GM18511 (cell line): ENCODE measurements at regions not wholly inside any gene's neighbourhood (a gene's known extent, or its start where the extent isn't known, plus 50 kb on each side); places are given as distances from the start of the nearest gene placed in this dataset.
A peak's percentile ranks its signal among the peaks of the same experiment; 100 is the strongest.

Experiments
- ATAC-seq: cut with Tn5 transposase; IDR thresholded peaks from one replicate; pipeline ENCODE4 v1.9.1; 2021; ENCODE audit warnings: mild to moderate bottlenecking, moderate library complexity; ENCODE audit not compliant: unreplicated experiment

- no peak for ATAC-seq
Observed at GRCh38 chr14:71482671-71483070, 449.6 kb upstream of the RGS6 start.

- no peak for ATAC-seq
Observed at GRCh38 chr14:71483154-71483553, 449.1 kb upstream of the RGS6 start.

- ATAC-seq: no peak
Observed at GRCh38 chr14:71485833-71486232, 446.4 kb upstream of the RGS6 start.

- ATAC-seq: no peak
Observed at GRCh38 chr14:71486279-71486678, 445.9 kb upstream of the RGS6 start.

GRCh38 chr14:71487449-71487848, 444.8 kb upstream of the RGS6 start:
- no peak for ATAC-seq

GRCh38 chr14:71487941-71488340, 444.3 kb upstream of the RGS6 start:
- no peak for ATAC-seq

- no peak for ATAC-seq
Observed at GRCh38 chr14:71488703-71489191, 443.5 kb upstream of the RGS6 start.

GRCh38 chr14:71489742-71490141, 442.5 kb upstream of the RGS6 start:
- no peak for ATAC-seq

GRCh38 chr14:71491931-71492330, 440.3 kb upstream of the RGS6 start:
- ATAC-seq: no peak

GRCh38 chr14:71492346-71492745, 439.9 kb upstream of the RGS6 start:
- no peak for ATAC-seq

GRCh38 chr14:71497645-71498086, 434.6 kb upstream of the RGS6 start:
- peak; percentile 88 for ATAC-seq

- ATAC-seq: peak; percentile 40
Observed at GRCh38 chr14:71498212-71498611, 434.0 kb upstream of the RGS6 start.

- no peak for ATAC-seq
Observed at GRCh38 chr14:71499018-71499417, 433.2 kb upstream of the RGS6 start.

GRCh38 chr14:71507681-71508080, 424.5 kb upstream of the RGS6 start:
- no peak for ATAC-seq

- no peak for ATAC-seq
Observed at GRCh38 chr14:71508901-71509300, 423.3 kb upstream of the RGS6 start.

GRCh38 chr14:71511152-71511551, 421.1 kb upstream of the RGS6 start:
- no peak for ATAC-seq

- no peak for ATAC-seq
Observed at GRCh38 chr14:71514941-71515919, 417.0 kb upstream of the RGS6 start.

- no peak for ATAC-seq
Observed at GRCh38 chr14:71521238-71522135, 410.7 kb upstream of the RGS6 start.

- peak; percentile 80 for ATAC-seq
Observed at GRCh38 chr14:71523630-71524319, 408.5 kb upstream of the RGS6 start.

GRCh38 chr14:71524320-71524982, 407.8 kb upstream of the RGS6 start:
- ATAC-seq: peak; percentile 66
